K562 (cell line): ENCODE measurements at regions not wholly inside any gene's neighbourhood (a gene's known extent, or its start where the extent isn't known, plus 50 kb on each side); places are given as distances from the start of the nearest gene placed in this dataset.

Experiments used
- EHMT2 ChIP-seq: fragments of 450-650 bp; IDR thresholded peaks from 2 replicates; pipeline ENCODE4 v1.6.1; 2018; ENCODE audit warnings: antibody characterized with exemption
- RAD21 ChIP-seq, 2 experiments: fragments of 250-450 bp in 1 of 2; fragments of 450-650 bp in 1 of 2; sonication (Bioruptor Pico) in 1 of 2; formaldehyde crosslinking in 1 of 2; IDR thresholded peaks in 1 of 2; conservative IDR thresholded peaks in 1 of 2; 2 replicates each; pipeline versions ENCODE4 v1.4.0 to v1.8.0; 2020 to 2022; ENCODE audit warnings: mild to moderate bottlenecking in 2 of 2, moderate library complexity in 1 of 2
- ZNF589 ChIP-seq: fragments of 200-800 bp; sonication (Bioruptor generic); IDR thresholded peaks from 2 replicates; pipeline ENCODE4 v1.6.1; 2016; ENCODE audit warnings: low read depth, missing genetic modification characterization, missing compliant biosample characterization
- ZNF644 ChIP-seq: fragments of 200-800 bp; sonication (Bioruptor generic); IDR thresholded peaks from 2 replicates; pipeline ENCODE4 v1.6.1; 2016; ENCODE audit warnings: low read depth, missing genetic modification characterization, missing compliant biosample characterization
- TF ChIP-seq, protein P1 (sequence below): sonication (generic); formaldehyde crosslinking; IDR thresholded peaks from 2 replicates; pipeline ENCODE4 v1.8.1; 2023; ENCODE audit warnings: mild to moderate bottlenecking, missing genetic modification reagents, moderate library complexity
- TF ChIP-seq, protein P2 (sequence below), 2 experiments: fragments of 450-650 bp; IDR thresholded peaks; 2 replicates each; pipeline ENCODE4 v1.6.1; 2016
- TF ChIP-seq, protein P3 (sequence below): fragments of 250-450 bp; sonication (Bioruptor Pico); IDR thresholded peaks from 2 replicates; pipeline ENCODE4 v1.4.0; 2020; ENCODE audit warnings: borderline replicate concordance

DNA sequence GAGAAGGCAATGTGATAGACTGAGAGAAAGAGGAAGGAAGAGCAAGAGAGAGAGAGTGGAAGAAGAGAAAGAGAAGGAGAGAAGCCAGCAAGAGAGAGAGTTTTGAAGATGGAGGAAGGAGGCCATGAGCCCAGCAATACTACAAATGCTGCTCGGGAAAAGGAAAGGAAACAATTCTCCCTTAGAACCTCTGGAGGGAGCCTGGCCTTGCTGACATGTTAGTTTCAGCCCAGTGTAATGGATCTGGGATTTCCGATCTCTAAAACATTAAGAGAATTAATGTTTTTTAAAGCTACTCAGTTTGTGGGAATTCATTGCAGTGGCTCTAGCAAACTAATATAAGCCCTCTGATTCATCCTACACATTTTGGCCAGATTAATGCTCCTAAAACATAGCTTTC is 206.8 kb upstream of the MTPN start (continued):
- TF ChIP-seq, protein P1, sequence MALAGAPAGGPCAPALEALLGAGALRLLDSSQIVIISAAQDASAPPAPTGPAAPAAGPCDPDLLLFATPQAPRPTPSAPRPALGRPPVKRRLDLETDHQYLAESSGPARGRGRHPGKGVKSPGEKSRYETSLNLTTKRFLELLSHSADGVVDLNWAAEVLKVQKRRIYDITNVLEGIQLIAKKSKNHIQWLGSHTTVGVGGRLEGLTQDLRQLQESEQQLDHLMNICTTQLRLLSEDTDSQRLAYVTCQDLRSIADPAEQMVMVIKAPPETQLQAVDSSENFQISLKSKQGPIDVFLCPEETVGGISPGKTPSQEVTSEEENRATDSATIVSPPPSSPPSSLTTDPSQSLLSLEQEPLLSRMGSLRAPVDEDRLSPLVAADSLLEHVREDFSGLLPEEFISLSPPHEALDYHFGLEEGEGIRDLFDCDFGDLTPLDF (CRISPR knock-in tag): no peak
- TF ChIP-seq ZNF589 (CRISPR knock-in tag) (no peak), EHMT2 (peak; percentile 31; the same call in 1 of the 2 replicates), ZNF644 (tag) (no peak), RAD21 (CRISPR knock-in tag; conservative IDR thresholded peaks at IDR 0.05 in 1 of 2, IDR thresholded peaks at IDR 0.05 in 1 of 2) (peak; percentile 33 to 53)
- TF ChIP-seq, protein P2, sequence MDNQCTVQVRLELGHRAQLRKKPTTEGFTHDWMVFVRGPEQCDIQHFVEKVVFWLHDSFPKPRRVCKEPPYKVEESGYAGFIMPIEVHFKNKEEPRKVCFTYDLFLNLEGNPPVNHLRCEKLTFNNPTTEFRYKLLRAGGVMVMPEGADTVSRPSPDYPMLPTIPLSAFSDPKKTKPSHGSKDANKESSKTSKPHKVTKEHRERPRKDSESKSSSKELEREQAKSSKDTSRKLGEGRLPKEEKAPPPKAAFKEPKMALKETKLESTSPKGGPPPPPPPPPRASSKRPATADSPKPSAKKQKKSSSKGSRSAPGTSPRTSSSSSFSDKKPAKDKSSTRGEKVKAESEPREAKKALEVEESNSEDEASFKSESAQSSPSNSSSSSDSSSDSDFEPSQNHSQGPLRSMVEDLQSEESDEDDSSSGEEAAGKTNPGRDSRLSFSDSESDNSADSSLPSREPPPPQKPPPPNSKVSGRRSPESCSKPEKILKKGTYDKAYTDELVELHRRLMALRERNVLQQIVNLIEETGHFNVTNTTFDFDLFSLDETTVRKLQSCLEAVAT (IDR thresholded peaks at IDR 0.05): no peak
- TF ChIP-seq, protein P3, sequence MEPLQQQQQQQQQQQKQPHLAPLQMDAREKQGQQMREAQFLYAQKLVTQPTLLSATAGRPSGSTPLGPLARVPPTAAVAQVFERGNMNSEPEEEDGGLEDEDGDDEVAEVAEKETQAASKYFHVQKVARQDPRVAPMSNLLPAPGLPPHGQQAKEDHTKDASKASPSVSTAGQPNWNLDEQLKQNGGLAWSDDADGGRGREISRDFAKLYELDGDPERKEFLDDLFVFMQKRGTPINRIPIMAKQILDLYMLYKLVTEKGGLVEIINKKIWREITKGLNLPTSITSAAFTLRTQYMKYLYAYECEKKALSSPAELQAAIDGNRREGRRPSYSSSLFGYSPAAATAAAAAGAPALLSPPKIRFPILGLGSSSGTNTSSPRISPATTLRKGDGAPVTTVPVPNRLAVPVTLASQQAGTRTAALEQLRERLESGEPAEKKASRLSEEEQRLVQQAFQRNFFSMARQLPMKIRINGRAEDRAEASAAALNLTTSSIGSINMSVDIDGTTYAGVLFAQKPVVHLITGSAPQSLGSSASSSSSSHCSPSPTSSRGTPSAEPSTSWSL (CRISPR knock-in tag): no peak
